Activated naive CD8-positive, alpha-beta T cell treated with anti-CD3 and anti-CD28 coated beads for 36 hours (primary cell): ENCODE measurements at regions not wholly inside any gene's neighbourhood (a gene's known extent, or its start where the extent isn't known, plus 50 kb on each side); places are given as distances from the start of the nearest gene placed in this dataset.

ENCODE experiments used
- DNase-seq: peaks from one replicate; pipeline ENCODE4 v3.0.0; 2021
- H3K27ac Mint-ChIP-seq: one replicate; pipeline ENCODE4 v1.8.0; 2022; ENCODE audit warnings: mild to moderate bottlenecking, moderate library complexity, mixed read lengths
- H3K27me3 Mint-ChIP-seq: one replicate; pipeline ENCODE4 v1.8.0; 2022; ENCODE audit warnings: mild to moderate bottlenecking, mixed read lengths
- H3K36me3 Mint-ChIP-seq: one replicate; pipeline ENCODE4 v1.8.0; 2021; ENCODE audit warnings: mild to moderate bottlenecking, mixed read lengths
- H3K4me1 Mint-ChIP-seq: one replicate; pipeline ENCODE4 v1.8.0; 2021; ENCODE audit warnings: mixed read lengths
- H3K4me3 Mint-ChIP-seq: one replicate; pipeline ENCODE4 v1.8.0; 2022; ENCODE audit warnings: mild to moderate bottlenecking, moderate library complexity, mixed read lengths
- H3K9me3 Mint-ChIP-seq: one replicate; pipeline ENCODE4 v1.8.0; 2022; ENCODE audit warnings: mixed read lengths

- no peaks in the 10 kb centered on the region for H3K27me3 Mint-ChIP-seq
- no peak overlapping the region for H3K4me3 Mint-ChIP-seq
- no peaks in the 10 kb centered on the region for H3K36me3 Mint-ChIP-seq
- no peak for DNase-seq
- H3K4me1 Mint-ChIP-seq: no peaks in the 10 kb centered on the region
- H3K9me3 Mint-ChIP-seq: no peaks in the 10 kb centered on the region
- H3K27ac Mint-ChIP-seq: no peak overlapping the region
Observed at GRCh38 chr20:52754366-52754765, 217.8 kb upstream of the TSHZ2 start.

- Mint-ChIP-seq H3K36me3 (no peaks in the 10 kb centered on the region), H3K9me3 (no peaks in the 10 kb centered on the region), H3K27me3 (no peaks in the 10 kb centered on the region), H3K27ac (no peak overlapping the region), H3K4me3 (no peak overlapping the region), H3K4me1 (no peaks in the 10 kb centered on the region)
- DNase-seq: no peak
Observed at GRCh38 chr20:52752023-52752422, 220.1 kb upstream of the TSHZ2 start.

GRCh38 chr20:52751571-52751970 is 220.6 kb upstream of the TSHZ2 start:
- H3K36me3 Mint-ChIP-seq: no peaks in the 10 kb centered on the region
- H3K27me3 Mint-ChIP-seq: no peaks in the 10 kb centered on the region
- no peak overlapping the region for H3K27ac Mint-ChIP-seq

GRCh38 chr20:52749938-52750337 is 222.2 kb upstream of the TSHZ2 start:
- H3K4me3 Mint-ChIP-seq: no peak overlapping the region
- no peaks in the 10 kb centered on the region for H3K9me3 Mint-ChIP-seq
- DNase-seq: no peak
- no peak overlapping the region for H3K27ac Mint-ChIP-seq
- H3K27me3 Mint-ChIP-seq: no peaks in the 10 kb centered on the region
- H3K36me3 Mint-ChIP-seq: no peaks in the 10 kb centered on the region
- H3K4me1 Mint-ChIP-seq: no peaks in the 10 kb centered on the region

More at GRCh38 chr20:52751571-52751970, 220.6 kb upstream of the TSHZ2 start:
- DNase-seq: no peak
- no peaks in the 10 kb centered on the region for H3K4me1 Mint-ChIP-seq
- no peaks in the 10 kb centered on the region for H3K9me3 Mint-ChIP-seq
- H3K4me3 Mint-ChIP-seq: no peak overlapping the region

GRCh38 chr20:52748990-52749389 is 223.2 kb upstream of the TSHZ2 start:
- peaks cover under 1% of the 10 kb centered on the region for H3K27me3 Mint-ChIP-seq
- DNase-seq: no peak

GRCh38 chr20:52748285-52748932 is 223.7 kb upstream of the TSHZ2 start:
- no peaks in the 10 kb centered on the region for H3K9me3 Mint-ChIP-seq
- no peaks in the 10 kb centered on the region for H3K36me3 Mint-ChIP-seq
- H3K27me3 Mint-ChIP-seq: peaks cover 6% of the 10 kb centered on the region
- DNase-seq: no peak
- no peaks in the 10 kb centered on the region for H3K4me1 Mint-ChIP-seq
- no peak overlapping the region for H3K4me3 Mint-ChIP-seq
- H3K27ac Mint-ChIP-seq: no peak overlapping the region

More at GRCh38 chr20:52748990-52749389, 223.2 kb upstream of the TSHZ2 start:
- Mint-ChIP-seq H3K4me3 (no peak overlapping the region), H3K36me3 (no peaks in the 10 kb centered on the region), H3K27ac (no peak overlapping the region), H3K4me1 (no peaks in the 10 kb centered on the region), H3K9me3 (no peaks in the 10 kb centered on the region)

- Mint-ChIP-seq H3K4me1 (no peaks in the 10 kb centered on the region), H3K9me3 (no peaks in the 10 kb centered on the region), H3K4me3 (no peak overlapping the region), H3K27me3 (peaks cover 9% of the 10 kb centered on the region), H3K36me3 (no peaks in the 10 kb centered on the region), H3K27ac (no peak overlapping the region)
- DNase-seq: no peak
Observed at GRCh38 chr20:52747845-52748284, 224.3 kb upstream of the TSHZ2 start.

GRCh38 chr20:52746770-52747169 is 225.4 kb upstream of the TSHZ2 start:
- Mint-ChIP-seq H3K27me3 (peaks cover 12% of the 10 kb centered on the region), H3K4me1 (no peaks in the 10 kb centered on the region), H3K27ac (no peak overlapping the region), H3K36me3 (no peaks in the 10 kb centered on the region), H3K9me3 (no peaks in the 10 kb centered on the region), H3K4me3 (no peak overlapping the region)
- no peak for DNase-seq

- DNase-seq: no peak
- H3K4me3 Mint-ChIP-seq: no peak overlapping the region
- H3K27me3 Mint-ChIP-seq: peaks cover 12% of the 10 kb centered on the region
- H3K27ac Mint-ChIP-seq: no peak overlapping the region
- H3K9me3 Mint-ChIP-seq: no peaks in the 10 kb centered on the region
- H3K4me1 Mint-ChIP-seq: no peaks in the 10 kb centered on the region
- H3K36me3 Mint-ChIP-seq: no peaks in the 10 kb centered on the region
Observed at GRCh38 chr20:52746190-52746589, 226.0 kb upstream of the TSHZ2 start.

GRCh38 chr20:52744441-52744840 is 227.7 kb upstream of the TSHZ2 start:
- Mint-ChIP-seq H3K27ac (no peak overlapping the region), H3K9me3 (no peaks in the 10 kb centered on the region), H3K4me1 (no peaks in the 10 kb centered on the region), H3K4me3 (no peak overlapping the region), H3K27me3 (peaks cover 17% of the 10 kb centered on the region), H3K36me3 (no peaks in the 10 kb centered on the region)
- DNase-seq: no peak

GRCh38 chr20:52738081-52738480 is 234.1 kb upstream of the TSHZ2 start:
- no peaks in the 10 kb centered on the region for H3K9me3 Mint-ChIP-seq
- H3K4me1 Mint-ChIP-seq: no peaks in the 10 kb centered on the region
- no peaks in the 10 kb centered on the region for H3K36me3 Mint-ChIP-seq
- DNase-seq: no peak
- no peak overlapping the region for H3K27ac Mint-ChIP-seq
- peaks cover 13% of the 10 kb centered on the region for H3K27me3 Mint-ChIP-seq
- no peak overlapping the region for H3K4me3 Mint-ChIP-seq

GRCh38 chr20:52736507-52736906 is 235.7 kb upstream of the TSHZ2 start:
- no peak overlapping the region for H3K4me3 Mint-ChIP-seq
- no peak for DNase-seq

GRCh38 chr20:52731093-52731492 is 241.1 kb upstream of the TSHZ2 start:
- Mint-ChIP-seq H3K4me3 (no peak overlapping the region), H3K9me3 (peaks cover 4% of the 10 kb centered on the region), H3K36me3 (no peaks in the 10 kb centered on the region), H3K4me1 (no peaks in the 10 kb centered on the region), H3K27me3 (peaks cover 17% of the 10 kb centered on the region), H3K27ac (no peak overlapping the region)
- no peak for DNase-seq

More at GRCh38 chr20:52736507-52736906, 235.7 kb upstream of the TSHZ2 start:
- no peaks in the 10 kb centered on the region for H3K36me3 Mint-ChIP-seq
- H3K27ac Mint-ChIP-seq: no peak overlapping the region
- no peaks in the 10 kb centered on the region for H3K4me1 Mint-ChIP-seq
- no peaks in the 10 kb centered on the region for H3K9me3 Mint-ChIP-seq
- H3K27me3 Mint-ChIP-seq: peaks cover 16% of the 10 kb centered on the region

GRCh38 chr20:52727740-52728456 is 244.3 kb upstream of the TSHZ2 start:
- no peak overlapping the region for H3K4me3 Mint-ChIP-seq
- H3K27ac Mint-ChIP-seq: no peak overlapping the region
- peaks cover 8% of the 10 kb centered on the region for H3K4me1 Mint-ChIP-seq
- H3K27me3 Mint-ChIP-seq: peaks cover 14% of the 10 kb centered on the region
- H3K36me3 Mint-ChIP-seq: no peaks in the 10 kb centered on the region
- H3K9me3 Mint-ChIP-seq: peaks cover 4% of the 10 kb centered on the region
- DNase-seq: no peak

- Mint-ChIP-seq H3K27ac (no peak overlapping the region), H3K4me1 (peaks cover 8% of the 10 kb centered on the region), H3K27me3 (no peaks in the 10 kb centered on the region), H3K36me3 (no peaks in the 10 kb centered on the region), H3K4me3 (no peak overlapping the region), H3K9me3 (peaks cover under 1% of the 10 kb centered on the region)
- DNase-seq: no peak
Observed at GRCh38 chr20:52724541-52724940, 247.6 kb upstream of the TSHZ2 start.
